NOMO-1 (cell line): ENCODE measurements at regions not wholly inside any gene's neighbourhood (a gene's known extent, or its start where the extent isn't known, plus 50 kb on each side); places are given as distances from the start of the nearest gene placed in this dataset.

Experiments
- DNase-seq, 2 experiments: peaks; one replicate each; lab custom pipeline; 2025; ENCODE audit not compliant: unreplicated experiment in 2 of 2; lab: John Stamatoyannopoulos, UW

DNA sequence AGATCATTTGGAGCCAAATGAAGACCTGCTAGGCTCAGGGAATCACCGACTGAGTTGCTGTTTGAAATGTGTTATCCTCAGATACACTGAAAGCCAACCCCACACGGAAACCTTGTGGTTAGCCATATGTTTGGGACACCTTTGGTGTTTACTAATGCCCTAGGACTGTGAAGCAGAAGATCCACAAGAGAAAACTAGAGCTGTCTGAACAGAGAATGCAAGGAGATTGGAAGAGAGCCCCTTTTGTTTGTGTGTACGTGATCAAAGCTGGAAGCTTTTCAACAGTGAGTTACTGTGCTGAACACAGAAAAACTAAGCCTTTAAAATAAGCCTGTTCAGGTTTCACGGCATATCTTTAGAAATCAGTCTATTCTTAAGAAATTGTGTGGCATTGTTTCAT is 908.2 kb upstream of the ADGRL2 start:
- DNase-seq: no peak

- no peak for DNase-seq
These were observed 908.9 kb upstream of the ADGRL2 start for GRCh38 chr1:80891871-80892270.

- DNase-seq: no peak
These were observed 918.2 kb upstream of the ADGRL2 start for GRCh38 chr1:80882553-80882952.

- DNase-seq: no peak
These were observed 922.4 kb upstream of the ADGRL2 start for GRCh38 chr1:80878343-80878742.

DNA sequence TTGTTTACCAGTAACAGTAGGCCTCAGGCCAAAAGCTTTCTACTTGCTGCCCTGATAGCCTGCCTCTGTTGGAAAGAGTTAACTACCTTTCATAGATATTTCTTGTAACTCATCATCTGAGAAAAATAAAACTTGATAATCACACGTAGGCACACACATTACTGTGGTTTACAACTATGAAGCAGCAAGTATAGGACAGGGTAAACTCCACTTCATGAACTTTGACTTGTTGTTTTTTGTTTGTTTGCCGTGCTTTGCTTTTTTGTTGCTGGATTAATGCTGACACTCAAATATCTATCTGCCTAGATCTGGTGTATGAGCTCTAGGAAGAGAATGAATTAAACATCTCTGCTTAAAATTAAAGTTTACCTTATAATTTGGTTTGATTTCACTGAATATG is 924.7 kb upstream of the ADGRL2 start:
- no peak for DNase-seq

- DNase-seq: peak in 1 of 2 experiments; percentile 27
These were observed 931.4 kb upstream of the ADGRL2 start for GRCh38 chr1:80869299-80869698.

DNA sequence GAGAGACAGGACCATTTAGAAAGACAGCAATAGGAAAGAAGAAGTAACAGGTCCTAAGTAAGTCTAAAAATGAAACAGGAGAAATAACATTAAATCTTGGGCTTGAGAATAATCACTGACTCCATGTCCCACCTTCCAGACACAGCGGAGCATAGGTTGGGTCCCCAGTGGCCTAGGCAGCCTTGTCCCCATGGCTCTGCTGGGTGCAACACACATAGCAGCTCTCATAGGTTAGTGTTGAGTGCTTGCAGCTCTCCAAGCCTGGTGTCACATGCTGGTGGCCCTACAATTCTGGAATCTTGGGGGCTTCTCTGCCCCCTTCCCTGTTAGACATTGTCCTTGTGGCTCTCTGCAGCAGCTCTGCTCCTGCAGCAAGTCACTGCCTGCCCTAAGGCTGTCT is 952.8 kb upstream of the ADGRL2 start:
- DNase-seq: no peak

- no peak for DNase-seq
These were observed 953.8 kb upstream of the ADGRL2 start for GRCh38 chr1:80846966-80847365.

DNA sequence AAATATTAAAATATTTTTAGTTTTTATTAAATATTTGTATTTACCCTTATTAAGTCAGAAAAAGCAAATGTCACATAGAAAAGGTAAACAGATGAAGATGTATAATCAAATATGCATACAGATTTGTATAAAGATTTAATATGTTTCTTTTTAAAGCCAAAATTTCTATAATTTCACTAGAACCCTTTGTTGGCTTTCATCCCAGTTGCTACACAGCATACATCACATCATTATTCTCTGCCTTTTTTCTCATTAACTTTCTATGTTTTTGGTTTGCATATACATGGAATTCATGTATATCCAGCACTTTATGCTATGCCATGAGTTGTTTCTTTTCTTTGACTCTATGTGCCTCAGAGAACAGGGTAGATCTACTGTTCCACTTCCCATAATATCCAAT is 957.9 kb upstream of the ADGRL2 start:
- no peak for DNase-seq

GRCh38 chr1:80841261-80841660 is 959.5 kb upstream of the ADGRL2 start:
- no peak for DNase-seq

- no peak for DNase-seq
These were observed 963.7 kb upstream of the ADGRL2 start for GRCh38 chr1:80837066-80837465.

GRCh38 chr1:80836505-80836904 is 964.2 kb upstream of the ADGRL2 start:
- DNase-seq: no peak

- no peak for DNase-seq
These were observed 973.1 kb upstream of the ADGRL2 start for GRCh38 chr1:80827666-80828065.

GRCh38 chr1:80825067-80825466 is 975.7 kb upstream of the ADGRL2 start:
- peak; percentile 50 to 73 for DNase-seq

DNA sequence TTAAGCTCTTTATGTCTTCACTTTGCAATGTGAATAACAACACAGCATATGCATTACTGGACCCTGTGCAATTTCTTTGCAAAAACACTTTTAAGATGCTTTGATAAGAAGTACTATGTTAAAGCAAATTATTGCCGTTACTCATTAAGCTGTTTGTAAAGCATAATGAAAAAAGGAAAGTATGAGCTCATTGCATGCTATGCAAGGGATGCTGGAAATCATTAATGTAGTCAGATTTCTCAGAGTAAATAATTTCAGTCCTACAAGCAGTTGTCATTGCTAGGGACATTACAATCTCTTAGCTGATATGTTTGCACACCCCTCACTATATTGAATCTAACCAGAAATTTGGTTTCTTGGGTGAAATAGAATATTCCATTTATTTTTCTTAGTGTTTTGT is 982.5 kb upstream of the ADGRL2 start:
- no peak for DNase-seq

DNA sequence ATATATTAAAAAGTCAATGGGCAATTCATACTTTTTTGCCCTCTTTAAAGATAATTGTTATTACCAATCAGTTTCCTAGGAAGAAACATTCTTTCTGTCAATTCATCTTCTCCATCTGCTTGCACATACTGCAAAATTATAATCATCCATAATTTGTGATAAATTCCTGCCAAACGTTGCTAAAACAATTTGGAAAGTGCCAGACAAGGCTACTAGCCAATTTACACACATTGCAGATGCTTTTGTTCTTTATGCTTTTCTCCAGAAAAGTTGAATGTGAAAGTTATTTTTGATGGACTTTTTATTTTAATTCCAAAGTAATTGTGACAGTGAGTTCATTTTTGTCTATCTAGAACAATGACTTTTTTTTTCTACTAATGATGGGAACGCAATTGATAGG is 992.8 kb upstream of the ADGRL2 start:
- DNase-seq: no peak

- DNase-seq: no peak
These were observed 994.3 kb upstream of the ADGRL2 start for GRCh38 chr1:80806431-80806830.

DNA sequence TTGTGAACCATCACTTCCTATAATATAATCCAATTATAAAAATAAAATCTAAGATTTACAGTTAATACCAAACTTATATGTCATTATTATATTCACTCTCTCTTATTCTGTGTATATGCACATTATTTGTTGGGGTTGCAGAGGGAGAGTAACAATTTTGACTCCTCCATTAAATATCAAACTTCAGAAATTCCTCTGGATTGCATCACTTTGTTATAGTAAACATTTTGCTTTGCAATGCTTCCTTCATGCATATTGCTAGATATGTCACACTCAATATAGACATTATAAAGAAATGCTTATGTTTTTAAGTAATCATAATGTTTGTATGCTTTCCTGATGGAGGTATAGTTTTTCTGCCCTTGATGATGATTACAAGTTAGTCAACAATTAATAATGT is 999.0 kb upstream of the ADGRL2 start:
- DNase-seq: no peak

GRCh38 chr1:80799457-80799856 is 1001.3 kb upstream of the ADGRL2 start:
- DNase-seq: no peak

- no peak for DNase-seq
These were observed 1021.5 kb upstream of the ADGRL2 start for GRCh38 chr1:80779275-80779674.

GRCh38 chr1:80778094-80778840 is 1022.5 kb upstream of the ADGRL2 start:
- DNase-seq: no peak

- DNase-seq: no peak
These were observed 1024.5 kb upstream of the ADGRL2 start for GRCh38 chr1:80776266-80776665.

DNA sequence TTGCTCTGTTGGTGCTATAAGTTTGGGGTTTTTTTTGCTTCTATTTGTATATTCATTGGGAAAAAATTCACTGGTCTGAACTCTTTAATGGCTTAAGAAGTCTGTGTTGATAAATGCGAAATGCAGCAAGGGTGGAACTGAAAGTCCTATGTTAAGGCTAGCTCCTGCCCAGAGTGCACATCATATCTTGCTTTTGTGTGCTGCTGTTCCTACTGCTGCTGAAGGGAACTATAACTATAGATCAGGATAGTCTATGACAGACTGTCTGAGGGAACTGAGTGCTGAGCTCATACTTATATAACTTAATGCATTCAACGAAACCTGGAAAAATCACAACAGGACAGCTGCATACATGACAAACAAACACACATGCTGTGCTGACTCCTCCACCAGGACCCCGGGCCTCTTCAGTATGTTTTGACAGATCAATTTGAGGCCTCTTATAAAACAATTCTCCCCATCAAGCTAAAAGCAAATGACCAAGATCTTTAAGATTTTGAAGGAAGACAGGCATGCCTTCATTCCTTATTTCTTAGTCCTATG is 1031.5 kb upstream of the ADGRL2 start:
- no peak for DNase-seq
